ENCODE measurements at regions not wholly inside any gene's neighbourhood (a gene's known extent, or its start where the extent isn't known, plus 50 kb on each side); places are given as distances from the start of the nearest gene placed in this dataset.

- no peaks in the 10 kb centered on the region for H3K27me3 ChIP-seq (ENCODE audit: control insufficient read depth, insufficient read depth, low read length)
- H3K4me2 ChIP-seq (ENCODE audit: extremely low read depth, insufficient read depth, low read length) = no peak overlapping the region
- no peak overlapping the region for H2AFZ ChIP-seq (ENCODE audit: low read length)
- H3K36me3 ChIP-seq (ENCODE audit: control insufficient read depth, insufficient read depth, low read length) = no peaks in the 10 kb centered on the region
- no peaks in the 10 kb centered on the region for H3K79me2 ChIP-seq (ENCODE audit: control insufficient read depth, insufficient read depth, low read length)
- no peaks in the 10 kb centered on the region for H3K9me3 ChIP-seq (ENCODE audit: control insufficient read depth, insufficient read depth, low read depth, low read length)
- TF ChIP-seq EZH2 (IDR thresholded peaks at IDR 0.05; ENCODE audit: low read length, missing control alignments) (no peak), CTCF (conservative IDR thresholded peaks at IDR 0.05 in 1 of 2, IDR thresholded peaks at IDR 0.05 in 1 of 2; ENCODE audit: low read depth in 1 of 2, low read length in 2 of 2) (no peak)
- no peak overlapping the region for H3K4me3 ChIP-seq (replicated peaks in 1 of 4; ENCODE audit: control extremely low read depth in 1 of 4, insufficient read depth in 1 of 4, low read depth in 3 of 4, low read length in 4 of 4)
- H4K20me1 ChIP-seq (ENCODE audit: control insufficient read depth, extremely low read depth, insufficient read depth, low read length) = no peaks in the 10 kb centered on the region
- H3K27ac ChIP-seq (ENCODE audit: insufficient read depth, low read length) = no peak overlapping the region
- no peaks in the 10 kb centered on the region for H3K4me1 ChIP-seq (ENCODE audit: control insufficient read depth, extremely low read depth, insufficient read depth, low read length)
- DNase-seq (ENCODE audit: low read depth in 2 of 2) = no peak
- H3K9ac ChIP-seq (ENCODE audit: insufficient read depth, low read length) = no peak overlapping the region
These were observed 486.3 kb upstream of the MAP2 start for GRCh38 chr2:208937521-208937920.

- no peak overlapping the region for H3K9ac ChIP-seq (ENCODE audit: insufficient read depth, low read length)
- H3K9me3 ChIP-seq (ENCODE audit: control insufficient read depth, insufficient read depth, low read depth, low read length) = no peaks in the 10 kb centered on the region
- no peak overlapping the region for H3K4me2 ChIP-seq (ENCODE audit: extremely low read depth, insufficient read depth, low read length)
These were observed 484.0 kb upstream of the MAP2 start for GRCh38 chr2:208939852-208940251.

GRCh38 chr2:208945719-208946256, 478.1 kb upstream of the MAP2 start:
- Histone ChIP-seq H2AFZ (ENCODE audit: low read length) (no peak overlapping the region), H3K4me1 (ENCODE audit: control insufficient read depth, extremely low read depth, insufficient read depth, low read length) (no peaks in the 10 kb centered on the region)

More at GRCh38 chr2:208939852-208940251, 484.0 kb upstream of the MAP2 start:
- H3K4me3 ChIP-seq (replicated peaks in 1 of 4; ENCODE audit: control extremely low read depth in 1 of 4, insufficient read depth in 1 of 4, low read depth in 3 of 4, low read length in 4 of 4) = no peak overlapping the region
- no peaks in the 10 kb centered on the region for H4K20me1 ChIP-seq (ENCODE audit: control insufficient read depth, extremely low read depth, insufficient read depth, low read length)
- H3K27me3 ChIP-seq (ENCODE audit: control insufficient read depth, insufficient read depth, low read length) = no peaks in the 10 kb centered on the region
- no peak overlapping the region for H3K27ac ChIP-seq (ENCODE audit: insufficient read depth, low read length)
- H3K79me2 ChIP-seq (ENCODE audit: control insufficient read depth, insufficient read depth, low read length) = no peaks in the 10 kb centered on the region
- DNase-seq (ENCODE audit: low read depth in 2 of 2) = no peak
- H2AFZ ChIP-seq (ENCODE audit: low read length) = no peak overlapping the region
- TF ChIP-seq CTCF (conservative IDR thresholded peaks at IDR 0.05 in 1 of 2, IDR thresholded peaks at IDR 0.05 in 1 of 2; ENCODE audit: low read depth in 1 of 2, low read length in 2 of 2) (no peak), EZH2 (IDR thresholded peaks at IDR 0.05; ENCODE audit: low read length, missing control alignments) (no peak)
- no peaks in the 10 kb centered on the region for H3K36me3 ChIP-seq (ENCODE audit: control insufficient read depth, insufficient read depth, low read length)
- H3K4me1 ChIP-seq (ENCODE audit: control insufficient read depth, extremely low read depth, insufficient read depth, low read length) = no peaks in the 10 kb centered on the region

More at GRCh38 chr2:208945719-208946256, 478.1 kb upstream of the MAP2 start:
- Histone ChIP-seq H3K79me2 (ENCODE audit: control insufficient read depth, insufficient read depth, low read length) (no peaks in the 10 kb centered on the region), H3K27ac (ENCODE audit: insufficient read depth, low read length) (no peak overlapping the region), H3K4me3 (replicated peaks in 1 of 4; ENCODE audit: control extremely low read depth in 1 of 4, insufficient read depth in 1 of 4, low read depth in 3 of 4, low read length in 4 of 4) (no peak overlapping the region), H3K4me2 (ENCODE audit: extremely low read depth, insufficient read depth, low read length) (no peak overlapping the region), H3K9me3 (ENCODE audit: control insufficient read depth, insufficient read depth, low read depth, low read length) (no peaks in the 10 kb centered on the region), H3K9ac (ENCODE audit: insufficient read depth, low read length) (no peak overlapping the region), H3K27me3 (ENCODE audit: control insufficient read depth, insufficient read depth, low read length) (no peaks in the 10 kb centered on the region), H4K20me1 (ENCODE audit: control insufficient read depth, extremely low read depth, insufficient read depth, low read length) (no peaks in the 10 kb centered on the region), H3K36me3 (ENCODE audit: control insufficient read depth, insufficient read depth, low read length) (no peaks in the 10 kb centered on the region)
- no peak for DNase-seq (ENCODE audit: low read depth in 2 of 2)
- TF ChIP-seq CTCF (conservative IDR thresholded peaks at IDR 0.05 in 1 of 2, IDR thresholded peaks at IDR 0.05 in 1 of 2; ENCODE audit: low read depth in 1 of 2, low read length in 2 of 2) (no peak), EZH2 (IDR thresholded peaks at IDR 0.05; ENCODE audit: low read length, missing control alignments) (no peak)
